B cell (primary cell): ENCODE measurements at regions not wholly inside any gene's neighbourhood (a gene's known extent, or its start where the extent isn't known, plus 50 kb on each side); places are given as distances from the start of the nearest gene placed in this dataset.

Source experiments
- ATAC-seq: fragments of 200-7000 bp; cut with Tn5 transposase; one replicate; pipeline ENCODE4 v1.10.0; 2021; ENCODE audit warnings: low read depth, mild to moderate bottlenecking, moderate number of reproducible peaks, moderate library complexity
- CTCF ChIA-PET: fragments of 350-600 bp; sonication (Branson Sonifier 250); formaldehyde crosslinking; loops from one replicate; lab custom pipeline; 2021; ENCODE audit warnings: antibody characterized with exemption, inconsistent platforms; lab: Charles Lee
- POLR2A ChIA-PET: fragments of 350-600 bp; sonication (Branson Sonifier 250); formaldehyde crosslinking; loops from one replicate; lab custom pipeline; 2021; ENCODE audit warnings: antibody characterized with exemption; lab: Charles Lee
- DNase-seq: peaks from one replicate; pipeline ENCODE4 v3.0.0; 2013
- H2AFZ ChIP-seq: 2 replicates; pipeline ENCODE4 v1.6.1; 2012; ENCODE audit warnings: mild to moderate bottlenecking, low read depth, low read length; ENCODE audit not compliant: insufficient read depth, poor library complexity, severe bottlenecking
- H3K27ac ChIP-seq, 2 donors: 1 replicate in 1 of 2; 2 replicates in 1 of 2; pipeline ENCODE4 v1.5.1; 2012 to 2013; ENCODE audit warnings: low read length in 2 of 2, mild to moderate bottlenecking in 2 of 2, moderate library complexity in 1 of 2
- H3K27me3 ChIP-seq, 4 experiments: fragments of 200-600 bp in 1 of 4; sonication (generic) in 1 of 4; replicated peaks in 1 of 4; 1 replicate in 2 of 4; 2 replicates in 2 of 4; pipeline versions ENCODE4 v1.6.1 to v1.7.0; 2013 to 2016; ENCODE audit warnings: low read length in 3 of 4, mild to moderate bottlenecking in 2 of 4, mixed read lengths in 1 of 4, moderate library complexity in 1 of 4; ENCODE audit not compliant: insufficient read depth in 4 of 4, control insufficient read depth in 3 of 4; ENCODE audit errors: control extremely low read depth in 1 of 4
- H3K36me3 ChIP-seq, 2 experiments: replicated peaks in 1 of 2; 1 replicate in 1 of 2; 2 replicates in 1 of 2; pipeline versions ENCODE4 v1.6.1 to v1.7.1; 2013; ENCODE audit warnings: low read length in 1 of 2; ENCODE audit not compliant: insufficient read depth in 2 of 2, control insufficient read depth in 1 of 2; ENCODE audit errors: control extremely low read depth in 1 of 2, extremely low read depth in 1 of 2
- H3K4me1 ChIP-seq, 2 donors: fragments of 200-600 bp in 1 of 2; sonication (generic) in 1 of 2; 1 replicate in 1 of 2; 2 replicates in 1 of 2; pipeline versions ENCODE4 v1.5.1 to v1.6.1; 2013 to 2017; ENCODE audit warnings: low read length in 2 of 2; ENCODE audit not compliant: control insufficient read depth in 2 of 2, insufficient read depth in 2 of 2
- H3K4me2 ChIP-seq: replicated peaks from 2 replicates; pipeline ENCODE3; 2012; ENCODE audit warnings: mild to moderate bottlenecking, low read depth, low read length; ENCODE audit not compliant: poor library complexity, severe bottlenecking
- H3K4me3 ChIP-seq, 5 experiments: fragments of 200-600 bp in 1 of 5; sonication (generic) in 1 of 5; 1 replicate in 3 of 5; 2 replicates in 2 of 5; pipeline versions ENCODE4 v1.5.1 to v1.7.0; 2011 to 2016; ENCODE audit warnings: low read length in 4 of 5, mild to moderate bottlenecking in 4 of 5, low read depth in 2 of 5, control low read depth in 1 of 5, moderate library complexity in 1 of 5; ENCODE audit not compliant: insufficient read depth in 1 of 5; ENCODE audit errors: control extremely low read depth in 1 of 5, extremely low read depth in 1 of 5
- H3K79me2 ChIP-seq: fragments of 200-600 bp; sonication (generic); one replicate; pipeline ENCODE4 v1.6.0; 2016; ENCODE audit warnings: low read length; ENCODE audit not compliant: control insufficient read depth, insufficient read depth
- H3K9ac ChIP-seq: fragments of 200-600 bp; sonication (generic); 2 replicates; pipeline ENCODE4 v1.6.1; 2017; ENCODE audit warnings: mild to moderate bottlenecking, low read length, moderate library complexity
- H3K9me3 ChIP-seq, 3 donors: one replicate each; pipeline versions ENCODE4 v1.6.1 to v1.7.1; 2013; ENCODE audit warnings: low read length in 2 of 3; ENCODE audit not compliant: control insufficient read depth in 2 of 3, insufficient read depth in 1 of 3; ENCODE audit errors: control extremely low read depth in 1 of 3
- H4K20me1 ChIP-seq: 2 replicates; pipeline ENCODE4 v1.6.0; 2012; ENCODE audit warnings: mild to moderate bottlenecking, low read length; ENCODE audit not compliant: insufficient read depth, control insufficient read depth, poor library complexity, severe bottlenecking
- H3K27ac Mint-ChIP-seq: one replicate; pipeline ENCODE4 v1.8.0; 2021; ENCODE audit warnings: mixed read lengths
- H3K27me3 Mint-ChIP-seq: one replicate; pipeline ENCODE4 v1.8.0; 2021; ENCODE audit warnings: mixed read lengths
- H3K4me1 Mint-ChIP-seq: one replicate; pipeline ENCODE4 v1.8.0; 2021; ENCODE audit warnings: mixed read lengths
- H3K4me3 Mint-ChIP-seq: one replicate; pipeline ENCODE4 v1.8.0; 2021; ENCODE audit warnings: mixed read lengths
- H3K9me3 Mint-ChIP-seq: one replicate; pipeline ENCODE4 v1.8.0; 2022; ENCODE audit warnings: mixed read lengths; ENCODE audit not compliant: insufficient read depth
- EZH2 ChIP-seq: IDR thresholded peaks from 2 replicates; pipeline ENCODE4 v1.6.1; 2012; ENCODE audit warnings: borderline replicate concordance, low read depth, mild to moderate bottlenecking, moderate library complexity, low read length; ENCODE audit not compliant: insufficient read depth, poor library complexity, severe bottlenecking
- WGBS: methylation state at CpG from one replicate; pipeline ENCODE4 v1.1.5; 2013; ENCODE audit warnings: missing lambda C conversion rate; ENCODE audit not compliant: insufficient coverage; 5-methylcytosine and 5-hydroxymethylcytosine counted together
- intact Hi-C: fragments of 100-400 bp; cut with micrococcal nuclease; formaldehyde crosslinking; loops from one replicate; pipeline ENCODE4 v1.10.0; 2022
- TF ChIP-seq, protein P1 (sequence below): fragments of 200-600 bp; IDR thresholded peaks from one replicate; pipeline ENCODE4 v1.8.0; 2022; ENCODE audit warnings: antibody characterized with exemption, mild to moderate bottlenecking

DNA sequence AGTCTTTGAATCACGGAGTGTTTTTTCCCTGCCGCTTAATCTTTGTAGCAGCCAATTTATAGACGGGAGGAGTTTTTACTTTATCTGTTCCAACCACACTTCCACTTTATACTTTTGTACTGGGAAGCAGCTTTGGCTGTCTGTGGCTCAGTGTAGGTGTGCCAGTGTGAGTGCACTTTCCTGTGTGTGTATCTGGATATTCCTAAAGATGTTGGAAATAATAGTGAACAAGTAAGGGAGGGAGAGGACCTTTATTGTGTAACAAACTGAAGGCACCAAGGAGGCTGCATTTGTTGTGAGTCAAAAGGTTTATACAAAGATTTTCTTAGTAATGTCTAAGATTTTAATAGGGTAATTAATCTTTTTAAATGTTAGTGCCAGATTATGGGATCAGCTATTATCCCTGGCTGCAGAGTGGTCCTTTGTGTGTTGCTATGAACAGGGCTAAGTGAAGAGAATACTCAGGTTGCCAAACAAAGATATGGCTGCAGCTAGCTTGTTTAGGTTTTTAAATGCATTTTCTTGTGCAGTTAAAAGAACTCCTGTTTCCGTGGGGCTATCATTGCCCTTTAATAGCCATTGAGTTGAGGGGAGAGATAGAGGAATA lies 226.3 kb downstream of the RNF144B start:
- WGBS: no CpG with 5 or more reads among the region's 4 CpGs
- Histone ChIP-seq H3K79me2 (no peaks in the 10 kb centered on the region), H3K27ac (no peak overlapping the region), H3K9ac (no peak overlapping the region), H4K20me1 (no peaks in the 10 kb centered on the region), H3K27me3 (peaks cover 0 to 7% (median 2%) of the 10 kb centered on the region in 4 experiments), H2AFZ (no peak overlapping the region), H3K4me2 (no peak overlapping the region), H3K9me3 (peaks cover 0 to 10% (median 0%) of the 10 kb centered on the region in 3 donors), H3K4me1 (no peaks in the 10 kb centered on the region), H3K4me3 (no peak overlapping the region), H3K36me3 (no peaks in the 10 kb centered on the region)
- H3K27me3 Mint-ChIP-seq: peaks cover 18% of the 10 kb centered on the region
- no peak overlapping the region for H3K27ac Mint-ChIP-seq
- ChIA-PET POLR2A (no interaction called here), CTCF (no interaction called here)
- intact Hi-C loops: no loop called here
- ATAC-seq (no peak), DNase-seq (no peak)
- H3K4me3 Mint-ChIP-seq: no peak overlapping the region
- TF ChIP-seq, protein P1, sequence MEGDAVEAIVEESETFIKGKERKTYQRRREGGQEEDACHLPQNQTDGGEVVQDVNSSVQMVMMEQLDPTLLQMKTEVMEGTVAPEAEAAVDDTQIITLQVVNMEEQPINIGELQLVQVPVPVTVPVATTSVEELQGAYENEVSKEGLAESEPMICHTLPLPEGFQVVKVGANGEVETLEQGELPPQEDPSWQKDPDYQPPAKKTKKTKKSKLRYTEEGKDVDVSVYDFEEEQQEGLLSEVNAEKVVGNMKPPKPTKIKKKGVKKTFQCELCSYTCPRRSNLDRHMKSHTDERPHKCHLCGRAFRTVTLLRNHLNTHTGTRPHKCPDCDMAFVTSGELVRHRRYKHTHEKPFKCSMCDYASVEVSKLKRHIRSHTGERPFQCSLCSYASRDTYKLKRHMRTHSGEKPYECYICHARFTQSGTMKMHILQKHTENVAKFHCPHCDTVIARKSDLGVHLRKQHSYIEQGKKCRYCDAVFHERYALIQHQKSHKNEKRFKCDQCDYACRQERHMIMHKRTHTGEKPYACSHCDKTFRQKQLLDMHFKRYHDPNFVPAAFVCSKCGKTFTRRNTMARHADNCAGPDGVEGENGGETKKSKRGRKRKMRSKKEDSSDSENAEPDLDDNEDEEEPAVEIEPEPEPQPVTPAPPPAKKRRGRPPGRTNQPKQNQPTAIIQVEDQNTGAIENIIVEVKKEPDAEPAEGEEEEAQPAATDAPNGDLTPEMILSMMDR: no peak
- no peak for TF ChIP-seq EZH2
- H3K9me3 Mint-ChIP-seq: peaks cover 3% of the 10 kb centered on the region
- no peaks in the 10 kb centered on the region for H3K4me1 Mint-ChIP-seq

DNA sequence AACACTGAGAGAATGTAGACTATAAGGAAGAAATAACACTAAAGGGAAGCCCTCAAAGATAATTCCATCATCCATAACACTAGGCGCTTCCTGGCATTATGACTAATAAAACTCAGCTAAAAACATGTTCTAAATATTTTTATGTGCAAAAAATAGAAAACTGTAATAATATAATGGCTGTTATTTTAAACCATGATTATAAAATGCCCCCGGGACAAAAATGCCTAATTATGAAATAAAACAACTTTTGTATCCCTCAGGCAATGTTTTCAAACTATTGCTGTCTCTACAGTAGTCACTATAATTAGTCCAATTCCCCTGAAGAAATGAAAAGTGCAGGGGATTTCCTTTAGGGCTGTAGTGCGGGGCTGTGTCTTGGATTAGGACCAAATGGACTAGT lies 242.4 kb downstream of the RNF144B start:
- ChIA-PET CTCF (no interaction called here), POLR2A (no interaction called here)
- intact Hi-C loops: no loop called here
- H3K27me3 ChIP-seq: peaks cover 0 to 3% (median 0%) of the 10 kb centered on the region in 4 experiments
- DNase-seq (no peak), ATAC-seq (no peak)
- no peak for TF ChIP-seq EZH2
- TF ChIP-seq, protein P1: no peak
- no peaks in the 10 kb centered on the region for H3K4me1 Mint-ChIP-seq
- H3K79me2 ChIP-seq: no peaks in the 10 kb centered on the region
- H3K36me3 ChIP-seq: no peaks in the 10 kb centered on the region
- no peak overlapping the region for H3K27ac Mint-ChIP-seq
- WGBS: no CpG with 5 or more reads among the region's 3 CpGs
- H2AFZ ChIP-seq: no peak overlapping the region
- no peaks in the 10 kb centered on the region for H3K9me3 Mint-ChIP-seq
- peaks cover 5% of the 10 kb centered on the region for H3K27me3 Mint-ChIP-seq
- no peak overlapping the region for H3K4me3 ChIP-seq
- no peaks in the 10 kb centered on the region for H3K9me3 ChIP-seq
- no peaks in the 10 kb centered on the region for H3K4me1 ChIP-seq
- no peak overlapping the region for H3K9ac ChIP-seq
- H3K27ac ChIP-seq: no peak overlapping the region
- no peak overlapping the region for H3K4me3 Mint-ChIP-seq
- H3K4me2 ChIP-seq: no peak overlapping the region
- H4K20me1 ChIP-seq: no peaks in the 10 kb centered on the region
